ENCODE measurements at regions not wholly inside any gene's neighbourhood (a gene's known extent, or its start where the extent isn't known, plus 50 kb on each side); places are given as distances from the start of the nearest gene placed in this dataset.

- Histone ChIP-seq H3K4me3 (no peak overlapping the region), H3K27me3 (ENCODE audit: low read depth) (0 out of 2 replicates have a peak, but pooled peaks cover 5% of the 10 kb centered on the region), H3K9me3 (no peaks in the 10 kb centered on the region), H3K4me1 (peaks cover 10% of the 10 kb centered on the region), H3K36me3 (replicated peaks) (no peaks in the 10 kb centered on the region)
- in situ Hi-C loops (cut with MboI; ENCODE audit: low sequenced_read_pairs) = no loop called here
- DNase-seq (ENCODE audit: low spot score in 2 of 2) = no peak
Measured at GRCh38 chr2:67500541-67500940, 103.4 kb downstream of the ETAA1 start.

- 0 out of 2 replicates have a peak, but pooled peaks cover 5% of the 10 kb centered on the region for H3K27me3 ChIP-seq (ENCODE audit: low read depth)
- no peaks in the 10 kb centered on the region for H3K36me3 ChIP-seq (replicated peaks)
- no peak for DNase-seq (ENCODE audit: low spot score in 2 of 2)
- no peaks in the 10 kb centered on the region for H3K9me3 ChIP-seq
- H3K4me1 ChIP-seq = peaks cover under 1% of the 10 kb centered on the region
- in situ Hi-C loops (cut with MboI; ENCODE audit: low sequenced_read_pairs) = no loop called here
- H3K4me3 ChIP-seq = no peak overlapping the region
Measured at GRCh38 chr2:67502346-67503065, 105.4 kb downstream of the ETAA1 start.

GRCh38 chr2:67503066-67503795, 106.1 kb downstream of the ETAA1 start:
- H3K36me3 ChIP-seq (replicated peaks) = no peaks in the 10 kb centered on the region
- in situ Hi-C loops (cut with MboI; ENCODE audit: low sequenced_read_pairs) = no loop called here
- H3K4me1 ChIP-seq = no peaks in the 10 kb centered on the region
- no peaks in the 10 kb centered on the region for H3K9me3 ChIP-seq
- no peak for DNase-seq (ENCODE audit: low spot score in 2 of 2)
- 0 out of 2 replicates have a peak, but pooled peaks cover 5% of the 10 kb centered on the region for H3K27me3 ChIP-seq (ENCODE audit: low read depth)
- no peak overlapping the region for H3K4me3 ChIP-seq

GRCh38 chr2:67510745-67511144, 113.6 kb downstream of the ETAA1 start:
- no peak overlapping the region for H3K4me3 ChIP-seq
- in situ Hi-C loops (cut with MboI; ENCODE audit: low sequenced_read_pairs) = no loop called here
- H3K36me3 ChIP-seq (replicated peaks) = no peaks in the 10 kb centered on the region
- no peaks in the 10 kb centered on the region for H3K27me3 ChIP-seq (ENCODE audit: low read depth)
- no peaks in the 10 kb centered on the region for H3K4me1 ChIP-seq
- H3K9me3 ChIP-seq = no peaks in the 10 kb centered on the region
- no peak for DNase-seq (ENCODE audit: low spot score in 2 of 2)

DNA sequence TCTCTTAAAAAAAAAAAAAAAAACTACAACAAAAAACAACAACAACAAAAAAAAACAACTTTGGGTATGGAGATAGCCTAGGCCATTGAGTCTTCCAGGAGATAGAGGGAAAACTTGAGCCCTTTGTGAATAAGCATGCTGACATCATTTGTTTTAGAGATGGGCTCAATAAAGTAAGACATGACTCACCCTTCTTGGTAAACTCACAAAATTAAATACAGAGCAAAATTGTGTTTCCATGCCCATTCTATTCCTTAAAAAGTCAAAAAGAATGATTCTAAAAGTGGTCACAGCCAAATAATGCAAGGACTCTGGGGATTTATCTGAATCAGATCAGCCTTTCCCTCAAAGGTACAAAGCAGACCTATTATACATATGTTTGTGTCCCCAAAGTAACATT, 117.4 kb downstream of the ETAA1 start:
- Histone ChIP-seq H3K27me3 (ENCODE audit: low read depth) (no peaks in the 10 kb centered on the region), H3K4me1 (no peaks in the 10 kb centered on the region), H3K4me3 (no peak overlapping the region), H3K9me3 (no peaks in the 10 kb centered on the region), H3K36me3 (replicated peaks) (no peaks in the 10 kb centered on the region)
- DNase-seq (ENCODE audit: low spot score in 2 of 2) = no peak
- in situ Hi-C loops (cut with MboI; ENCODE audit: low sequenced_read_pairs) = no loop called here

DNA sequence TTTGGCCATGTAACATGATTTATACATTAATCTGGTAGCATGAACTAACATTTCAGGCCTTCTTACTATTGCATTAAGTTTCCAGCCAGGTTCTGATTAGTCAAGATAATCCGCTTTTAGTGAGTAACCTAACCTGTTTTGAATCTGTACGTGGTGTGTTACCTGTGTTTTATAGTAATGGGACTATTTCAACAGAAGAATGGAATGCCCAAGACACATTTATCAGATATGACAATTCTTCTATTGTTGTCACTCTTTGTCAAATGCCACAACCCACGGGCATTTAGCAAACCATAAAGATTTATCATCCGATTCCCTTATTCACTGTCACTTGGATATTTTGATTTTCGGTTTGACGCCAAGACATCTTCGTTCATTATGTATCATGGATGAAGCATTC, 117.9 kb downstream of the ETAA1 start:
- in situ Hi-C loops (cut with MboI; ENCODE audit: low sequenced_read_pairs) = no loop called here
- Histone ChIP-seq H3K9me3 (no peaks in the 10 kb centered on the region), H3K4me3 (no peak overlapping the region), H3K4me1 (no peaks in the 10 kb centered on the region), H3K27me3 (ENCODE audit: low read depth) (no peaks in the 10 kb centered on the region), H3K36me3 (replicated peaks) (no peaks in the 10 kb centered on the region)
- DNase-seq (ENCODE audit: low spot score in 2 of 2) = no peak

DNA sequence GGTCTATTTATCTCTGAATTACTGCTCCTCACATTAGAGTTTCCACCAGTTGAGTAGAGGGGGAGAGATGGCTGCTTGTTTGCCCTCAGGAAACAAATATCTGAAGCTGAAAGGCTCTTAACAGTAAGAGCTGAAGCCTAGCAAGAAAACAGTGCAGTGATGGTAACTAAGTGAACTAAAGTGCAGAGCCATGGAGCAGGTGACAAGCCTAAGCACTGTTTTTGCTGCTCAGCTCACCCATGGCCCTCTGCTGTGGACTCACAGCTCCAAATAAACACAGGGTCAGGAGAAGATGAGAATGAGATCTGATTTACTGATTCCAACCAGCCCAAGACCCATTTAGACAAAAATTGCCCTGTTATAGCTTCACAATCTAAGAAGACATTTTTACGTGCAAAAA, 118.4 kb downstream of the ETAA1 start:
- Histone ChIP-seq H3K9me3 (no peaks in the 10 kb centered on the region), H3K36me3 (replicated peaks) (no peaks in the 10 kb centered on the region), H3K27me3 (ENCODE audit: low read depth) (no peaks in the 10 kb centered on the region), H3K4me3 (no peak overlapping the region), H3K4me1 (no peaks in the 10 kb centered on the region)
- in situ Hi-C loops (cut with MboI; ENCODE audit: low sequenced_read_pairs) = no loop called here
- no peak for DNase-seq (ENCODE audit: low spot score in 2 of 2)

- no peak overlapping the region for H3K4me3 ChIP-seq
- H3K9me3 ChIP-seq = no peaks in the 10 kb centered on the region
- DNase-seq (ENCODE audit: low spot score in 2 of 2) = no peak
- H3K36me3 ChIP-seq (replicated peaks) = no peaks in the 10 kb centered on the region
- no peaks in the 10 kb centered on the region for H3K4me1 ChIP-seq
- in situ Hi-C loops (cut with MboI; ENCODE audit: low sequenced_read_pairs) = no loop called here
- no peaks in the 10 kb centered on the region for H3K27me3 ChIP-seq (ENCODE audit: low read depth)
Measured at GRCh38 chr2:67516362-67516761, 119.2 kb downstream of the ETAA1 start.

DNA sequence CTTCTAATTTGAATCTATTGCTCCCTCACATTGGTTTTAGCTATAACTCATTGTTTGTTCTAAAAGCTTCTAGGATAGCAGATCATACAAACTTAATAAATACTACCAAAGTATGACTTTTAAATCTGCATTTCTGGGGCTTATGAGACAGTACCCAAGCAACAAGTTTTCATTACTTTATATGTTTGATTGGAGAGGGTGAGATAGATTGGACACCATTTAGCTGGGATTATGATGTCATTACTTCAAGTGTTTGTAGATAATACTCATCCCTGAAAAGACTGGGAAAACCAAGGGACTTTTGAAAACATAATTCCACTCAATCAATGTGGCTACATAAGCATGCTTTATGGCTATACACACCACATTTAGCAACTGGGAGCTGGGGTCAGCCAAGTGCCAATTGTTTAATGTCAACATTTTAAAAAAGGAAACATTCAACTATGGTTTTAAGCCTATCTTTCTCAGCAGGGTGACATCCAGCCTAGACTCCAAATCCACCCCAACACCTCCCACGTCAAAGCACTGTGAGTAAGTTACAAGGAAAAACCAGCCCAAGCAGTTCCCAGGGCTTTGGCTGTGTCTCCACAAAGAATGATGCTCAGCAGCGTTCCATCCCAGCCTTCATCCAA, 119.9 kb downstream of the ETAA1 start:
- H3K4me3 ChIP-seq = no peak overlapping the region
- no peak for DNase-seq (ENCODE audit: low spot score in 2 of 2)
- in situ Hi-C loops (cut with MboI; ENCODE audit: low sequenced_read_pairs) = no loop called here
- H3K9me3 ChIP-seq = no peaks in the 10 kb centered on the region
- H3K27me3 ChIP-seq (ENCODE audit: low read depth) = no peaks in the 10 kb centered on the region
- H3K36me3 ChIP-seq (replicated peaks) = no peaks in the 10 kb centered on the region
- no peaks in the 10 kb centered on the region for H3K4me1 ChIP-seq

GRCh38 chr2:67522148-67522547, 125.0 kb downstream of the ETAA1 start:
- Histone ChIP-seq H3K4me3 (no peak overlapping the region), H3K4me1 (no peaks in the 10 kb centered on the region), H3K36me3 (replicated peaks) (no peaks in the 10 kb centered on the region), H3K9me3 (no peaks in the 10 kb centered on the region), H3K27me3 (ENCODE audit: low read depth) (0 out of 2 replicates have a peak, but pooled peaks cover 3% of the 10 kb centered on the region)
- in situ Hi-C loops (cut with MboI; ENCODE audit: low sequenced_read_pairs) = no loop called here
- no peak for DNase-seq (ENCODE audit: low spot score in 2 of 2)

GRCh38 chr2:67524213-67524612, 127.1 kb downstream of the ETAA1 start:
- H3K27me3 ChIP-seq (ENCODE audit: low read depth) = 0 out of 2 replicates have a peak, but pooled peaks cover 3% of the 10 kb centered on the region
- no peaks in the 10 kb centered on the region for H3K36me3 ChIP-seq (replicated peaks)
- no peak for DNase-seq (ENCODE audit: low spot score in 2 of 2)
- in situ Hi-C loops (cut with MboI; ENCODE audit: low sequenced_read_pairs) = no loop called here
- H3K9me3 ChIP-seq = no peaks in the 10 kb centered on the region
- no peak overlapping the region for H3K4me3 ChIP-seq
- H3K4me1 ChIP-seq = no peaks in the 10 kb centered on the region

GRCh38 chr2:67524777-67525176, 127.6 kb downstream of the ETAA1 start:
- Histone ChIP-seq H3K4me3 (no peak overlapping the region), H3K9me3 (no peaks in the 10 kb centered on the region), H3K36me3 (replicated peaks) (no peaks in the 10 kb centered on the region), H3K4me1 (no peaks in the 10 kb centered on the region), H3K27me3 (ENCODE audit: low read depth) (0 out of 2 replicates have a peak, but pooled peaks cover 3% of the 10 kb centered on the region)
- in situ Hi-C loops (cut with MboI; ENCODE audit: low sequenced_read_pairs) = no loop called here
- no peak for DNase-seq (ENCODE audit: low spot score in 2 of 2)

DNA sequence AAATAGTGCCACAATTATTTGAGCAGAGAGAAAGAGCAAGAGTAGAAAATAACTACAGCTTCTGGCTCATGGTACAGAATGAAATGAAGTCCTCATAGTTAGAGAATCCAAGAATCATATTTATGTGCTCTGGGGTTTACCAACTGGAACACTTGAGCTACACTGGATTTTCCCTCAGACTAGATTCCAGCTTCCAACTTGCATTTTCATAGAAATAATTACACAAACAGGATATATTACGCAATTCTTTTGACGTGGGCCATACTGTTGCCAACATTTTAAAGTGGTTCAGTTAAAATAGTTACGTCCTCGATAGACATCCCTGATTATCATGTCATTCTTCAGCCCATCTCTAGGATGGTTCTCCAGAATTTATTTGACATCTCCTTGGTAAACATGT, 129.2 kb downstream of the ETAA1 start:
- H3K27me3 ChIP-seq (ENCODE audit: low read depth) = 0 out of 2 replicates have a peak, but pooled peaks cover 3% of the 10 kb centered on the region
- no peaks in the 10 kb centered on the region for H3K36me3 ChIP-seq (replicated peaks)
- H3K4me1 ChIP-seq = no peaks in the 10 kb centered on the region
- no peak for DNase-seq (ENCODE audit: low spot score in 2 of 2)
- in situ Hi-C loops (cut with MboI; ENCODE audit: low sequenced_read_pairs) = no loop called here
- H3K4me3 ChIP-seq = no peak overlapping the region
- no peaks in the 10 kb centered on the region for H3K9me3 ChIP-seq

- Histone ChIP-seq H3K4me3 (no peak overlapping the region), H3K36me3 (replicated peaks) (no peaks in the 10 kb centered on the region), H3K9me3 (no peaks in the 10 kb centered on the region), H3K27me3 (ENCODE audit: low read depth) (no peaks in the 10 kb centered on the region), H3K4me1 (no peaks in the 10 kb centered on the region)
- in situ Hi-C loops (cut with MboI; ENCODE audit: low sequenced_read_pairs) = no loop called here
- no peak for DNase-seq (ENCODE audit: low spot score in 2 of 2)
Measured at GRCh38 chr2:67528320-67528719, 131.2 kb downstream of the ETAA1 start.
